Esophagus muscularis mucosa (tissue), 3 donors: ENCODE measurements at regions not wholly inside any gene's neighbourhood (a gene's known extent, or its start where the extent isn't known, plus 50 kb on each side); places are given as distances from the start of the nearest gene placed in this dataset.

Experiments used
- POLR2AphosphoS5 ChIP-seq, 2 donors: sonication (generic); formaldehyde crosslinking; IDR thresholded peaks; one replicate each; pipeline ENCODE4 v1.6.1; 2017; ENCODE audit warnings: antibody characterized with exemption in 2 of 2
- TF ChIP-seq, protein P1 (sequence below), 3 experiments: fragments of 200-600 bp in 2 of 3; fragments of 450-650 bp in 1 of 3; sonication (generic) in 2 of 3; IDR thresholded peaks; one replicate each; pipeline ENCODE4 v1.5.1; 2017 to 2019; ENCODE audit warnings: antibody characterized with exemption in 3 of 3, mild to moderate bottlenecking in 2 of 3, moderate library complexity in 1 of 3

DNA sequence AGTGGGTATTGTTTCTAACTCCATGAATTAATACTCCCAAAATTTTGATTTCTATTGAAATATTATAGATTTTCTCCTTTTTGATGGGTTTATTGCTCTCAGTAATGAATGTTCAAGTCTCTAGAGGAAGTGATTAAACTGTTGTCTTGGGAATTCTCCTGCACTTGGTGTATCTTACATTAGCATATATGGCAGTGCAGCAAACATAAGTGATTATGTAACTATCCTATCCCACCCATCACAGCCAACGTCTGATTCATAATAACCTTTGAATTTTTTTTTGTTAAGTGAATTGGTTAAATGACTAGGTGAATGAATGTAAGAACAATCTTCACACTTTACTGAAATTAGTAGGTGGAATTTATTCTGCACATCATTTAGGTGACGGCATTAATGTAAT, 483.7 kb downstream of the TAF11L14 start:
- TF ChIP-seq, protein P1, sequence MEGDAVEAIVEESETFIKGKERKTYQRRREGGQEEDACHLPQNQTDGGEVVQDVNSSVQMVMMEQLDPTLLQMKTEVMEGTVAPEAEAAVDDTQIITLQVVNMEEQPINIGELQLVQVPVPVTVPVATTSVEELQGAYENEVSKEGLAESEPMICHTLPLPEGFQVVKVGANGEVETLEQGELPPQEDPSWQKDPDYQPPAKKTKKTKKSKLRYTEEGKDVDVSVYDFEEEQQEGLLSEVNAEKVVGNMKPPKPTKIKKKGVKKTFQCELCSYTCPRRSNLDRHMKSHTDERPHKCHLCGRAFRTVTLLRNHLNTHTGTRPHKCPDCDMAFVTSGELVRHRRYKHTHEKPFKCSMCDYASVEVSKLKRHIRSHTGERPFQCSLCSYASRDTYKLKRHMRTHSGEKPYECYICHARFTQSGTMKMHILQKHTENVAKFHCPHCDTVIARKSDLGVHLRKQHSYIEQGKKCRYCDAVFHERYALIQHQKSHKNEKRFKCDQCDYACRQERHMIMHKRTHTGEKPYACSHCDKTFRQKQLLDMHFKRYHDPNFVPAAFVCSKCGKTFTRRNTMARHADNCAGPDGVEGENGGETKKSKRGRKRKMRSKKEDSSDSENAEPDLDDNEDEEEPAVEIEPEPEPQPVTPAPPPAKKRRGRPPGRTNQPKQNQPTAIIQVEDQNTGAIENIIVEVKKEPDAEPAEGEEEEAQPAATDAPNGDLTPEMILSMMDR (IDR thresholded peaks at IDR 0.05), result no peak
- TF ChIP-seq POLR2AphosphoS5 (IDR thresholded peaks at IDR 0.05), result no peak
